ENCODE measurements at regions not wholly inside any gene's neighbourhood (a gene's known extent, or its start where the extent isn't known, plus 50 kb on each side); places are given as distances from the start of the nearest gene placed in this dataset.

DNA sequence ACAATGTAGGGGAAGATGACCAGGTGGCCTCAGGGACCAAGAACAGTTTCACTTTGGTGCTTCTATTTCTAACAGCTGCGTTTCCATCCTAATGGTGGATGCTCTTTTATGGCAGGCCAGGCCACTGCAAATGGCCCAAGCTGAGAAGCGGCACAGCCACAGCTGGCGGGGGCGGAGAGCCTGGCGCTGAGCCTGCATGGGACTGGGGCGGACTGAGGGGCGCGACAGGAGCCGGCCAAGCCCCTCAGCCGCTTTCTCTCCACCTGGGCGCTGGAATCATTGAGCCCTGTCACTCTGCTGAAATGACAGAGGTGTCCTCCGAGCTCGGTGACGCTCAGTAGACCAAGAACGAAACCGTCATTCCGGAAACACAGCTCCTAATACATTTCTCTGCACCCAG is 317.3 kb upstream of the PDE4D start:
- H3K4me2 ChIP-seq: no peak overlapping the region
- TF ChIP-seq, protein P1, sequence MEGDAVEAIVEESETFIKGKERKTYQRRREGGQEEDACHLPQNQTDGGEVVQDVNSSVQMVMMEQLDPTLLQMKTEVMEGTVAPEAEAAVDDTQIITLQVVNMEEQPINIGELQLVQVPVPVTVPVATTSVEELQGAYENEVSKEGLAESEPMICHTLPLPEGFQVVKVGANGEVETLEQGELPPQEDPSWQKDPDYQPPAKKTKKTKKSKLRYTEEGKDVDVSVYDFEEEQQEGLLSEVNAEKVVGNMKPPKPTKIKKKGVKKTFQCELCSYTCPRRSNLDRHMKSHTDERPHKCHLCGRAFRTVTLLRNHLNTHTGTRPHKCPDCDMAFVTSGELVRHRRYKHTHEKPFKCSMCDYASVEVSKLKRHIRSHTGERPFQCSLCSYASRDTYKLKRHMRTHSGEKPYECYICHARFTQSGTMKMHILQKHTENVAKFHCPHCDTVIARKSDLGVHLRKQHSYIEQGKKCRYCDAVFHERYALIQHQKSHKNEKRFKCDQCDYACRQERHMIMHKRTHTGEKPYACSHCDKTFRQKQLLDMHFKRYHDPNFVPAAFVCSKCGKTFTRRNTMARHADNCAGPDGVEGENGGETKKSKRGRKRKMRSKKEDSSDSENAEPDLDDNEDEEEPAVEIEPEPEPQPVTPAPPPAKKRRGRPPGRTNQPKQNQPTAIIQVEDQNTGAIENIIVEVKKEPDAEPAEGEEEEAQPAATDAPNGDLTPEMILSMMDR (conservative IDR thresholded peaks at IDR 0.05): no peak
- no peak for TF ChIP-seq EZH2 (IDR thresholded peaks at IDR 0.05; ENCODE audit: low read depth)
- ChIA-PET CTCF (no interaction called here), POLR2A (ENCODE audit: unreplicated experiment) (no interaction called here)
- H3K27me3 ChIP-seq (ENCODE audit: insufficient read depth, low read depth): no peaks in the 10 kb centered on the region
- H3K4me1 ChIP-seq (replicated peaks; ENCODE audit: insufficient read depth): no peaks in the 10 kb centered on the region
- no peak overlapping the region for H3K4me3 ChIP-seq
- no peaks in the 10 kb centered on the region for H3K9me2 ChIP-seq (ENCODE audit: insufficient read depth)
- no peak for DNase-seq
- no peak overlapping the region for H2AFZ ChIP-seq
- H3K36me3 ChIP-seq (ENCODE audit: low read depth): no peaks in the 10 kb centered on the region
- H4K20me1 ChIP-seq (ENCODE audit: insufficient read depth): no peaks in the 10 kb centered on the region
- BruUV-seq (replicated peaks): no TSS peak
- intact Hi-C loops (cut with micrococcal nuclease; ENCODE audit: unreplicated experiment): no loop called here
- no peaks in the 10 kb centered on the region for H3K79me2 ChIP-seq (ENCODE audit: low read depth)
- no peaks in the 10 kb centered on the region for H3K9me3 ChIP-seq (ENCODE audit: insufficient read depth, low read depth)
- no peak overlapping the region for H3K27ac ChIP-seq
- no peaks in the 10 kb centered on the region for H3F3A ChIP-seq (ENCODE audit: insufficient read depth, low read depth)

DNA sequence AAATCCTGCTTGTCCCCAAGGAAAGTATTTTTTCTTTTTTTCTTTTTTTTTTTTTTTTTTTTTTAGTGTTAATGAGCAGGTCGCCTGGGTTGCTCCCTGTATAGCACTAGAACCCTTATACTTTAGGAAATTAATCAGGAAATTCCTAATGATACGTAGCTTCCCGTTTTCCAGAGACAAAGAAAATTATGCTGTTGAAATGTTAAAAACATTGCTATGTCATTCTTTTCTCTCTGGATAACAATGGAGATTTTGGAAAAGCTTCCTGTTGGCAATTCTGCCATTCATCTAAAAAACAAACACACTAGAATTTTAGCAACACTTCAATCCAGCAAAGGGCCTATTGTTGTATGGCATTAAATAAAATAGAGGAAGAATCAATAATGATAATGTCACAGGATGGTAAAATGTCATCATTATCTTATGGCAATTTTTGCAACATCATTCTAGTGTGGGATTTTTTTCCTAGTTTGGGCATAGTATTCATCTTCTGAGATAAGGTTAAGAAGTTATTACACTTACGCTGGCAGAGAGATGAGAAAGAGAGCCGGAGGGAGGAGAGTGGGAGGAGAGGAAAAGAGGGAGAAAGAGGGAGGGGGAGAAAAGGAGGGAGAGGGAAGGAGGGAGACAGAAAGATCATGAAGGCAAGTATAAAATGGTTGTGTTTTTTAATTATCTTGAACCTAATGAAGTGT is 315.8 kb upstream of the PDE4D start:
- Histone ChIP-seq H3K9me2 (ENCODE audit: insufficient read depth) (no peaks in the 10 kb centered on the region), H3K36me3 (ENCODE audit: low read depth) (no peaks in the 10 kb centered on the region), H3F3A (ENCODE audit: insufficient read depth, low read depth) (no peaks in the 10 kb centered on the region), H3K4me3 (no peak overlapping the region), H3K79me2 (ENCODE audit: low read depth) (no peaks in the 10 kb centered on the region), H3K27me3 (ENCODE audit: insufficient read depth, low read depth) (no peaks in the 10 kb centered on the region), H3K4me1 (replicated peaks; ENCODE audit: insufficient read depth) (no peaks in the 10 kb centered on the region), H4K20me1 (ENCODE audit: insufficient read depth) (no peaks in the 10 kb centered on the region), H3K4me2 (no peak overlapping the region), H3K27ac (no peak overlapping the region), H2AFZ (no peak overlapping the region), H3K9me3 (ENCODE audit: insufficient read depth, low read depth) (no peaks in the 10 kb centered on the region)
- DNase-seq: no peak
- TF ChIP-seq EZH2 (IDR thresholded peaks at IDR 0.05; ENCODE audit: low read depth): no peak
- TF ChIP-seq, protein P1 (conservative IDR thresholded peaks at IDR 0.05): no peak
- ChIA-PET POLR2A (ENCODE audit: unreplicated experiment) (no interaction called here), CTCF (no interaction called here)
- intact Hi-C loops (cut with micrococcal nuclease; ENCODE audit: unreplicated experiment): no loop called here
- no TSS peak for BruUV-seq (replicated peaks)

DNA sequence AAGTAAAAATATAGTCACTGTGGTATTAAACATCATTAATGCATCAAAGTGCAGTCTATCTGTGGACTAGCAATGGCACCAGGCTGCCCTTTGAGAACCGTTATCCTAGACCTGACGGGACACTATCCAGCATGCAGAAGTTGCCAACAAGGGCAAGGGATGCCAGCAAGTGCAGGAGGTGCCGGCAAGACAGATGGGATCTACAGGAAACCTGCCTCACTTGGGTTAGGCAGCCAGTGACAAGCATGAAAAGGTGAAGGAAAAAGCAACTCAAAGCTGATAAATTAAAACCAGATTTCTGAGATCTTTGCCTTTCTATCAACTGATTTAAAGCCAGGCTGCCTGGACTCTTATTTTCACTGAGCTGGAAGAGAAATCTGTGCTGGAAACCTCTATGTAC is 315.2 kb upstream of the PDE4D start:
- no peaks in the 10 kb centered on the region for H4K20me1 ChIP-seq (ENCODE audit: insufficient read depth)
- DNase-seq: no peak
- no peaks in the 10 kb centered on the region for H3K9me2 ChIP-seq (ENCODE audit: insufficient read depth)
- no peaks in the 10 kb centered on the region for H3K27me3 ChIP-seq (ENCODE audit: insufficient read depth, low read depth)
- H3K9me3 ChIP-seq (ENCODE audit: insufficient read depth, low read depth): no peaks in the 10 kb centered on the region
- no peaks in the 10 kb centered on the region for H3K4me1 ChIP-seq (replicated peaks; ENCODE audit: insufficient read depth)
- H3K4me2 ChIP-seq: no peak overlapping the region
- BruUV-seq (replicated peaks): no TSS peak
- no peak for TF ChIP-seq EZH2 (IDR thresholded peaks at IDR 0.05; ENCODE audit: low read depth)
- TF ChIP-seq, protein P1 (conservative IDR thresholded peaks at IDR 0.05): no peak
- no peak overlapping the region for H3K27ac ChIP-seq
- intact Hi-C loops (cut with micrococcal nuclease; ENCODE audit: unreplicated experiment): no loop called here
- POLR2A ChIA-PET (ENCODE audit: unreplicated experiment): no interaction called here
- H3F3A ChIP-seq (ENCODE audit: insufficient read depth, low read depth): no peaks in the 10 kb centered on the region
- H2AFZ ChIP-seq: no peak overlapping the region
- H3K36me3 ChIP-seq (ENCODE audit: low read depth): no peaks in the 10 kb centered on the region
- H3K79me2 ChIP-seq (ENCODE audit: low read depth): no peaks in the 10 kb centered on the region
- CTCF ChIA-PET: no interaction called here
- no peak overlapping the region for H3K4me3 ChIP-seq
